Erythroblast (primary cell): ENCODE measurements at regions not wholly inside any gene's neighbourhood (a gene's known extent, or its start where the extent isn't known, plus 50 kb on each side); places are given as distances from the start of the nearest gene placed in this dataset.
"Not testable (repeated sequence)": the region's sequence is repeated elsewhere in the genome, so short reads cannot be mapped to it uniquely, and the experiment has no call there.

Source experiments
- DNase-seq, 2 experiments: peaks; one replicate each; lab custom pipeline; 2025; lab: John Stamatoyannopoulos, UW
- GATA1 ChIP-seq: IDR thresholded peaks from 2 replicates; pipeline ENCODE4 v1.6.1; 2011; ENCODE audit warnings: low read depth, mild to moderate bottlenecking, control low read depth, low read length, moderate library complexity
- POLR2A ChIP-seq: IDR thresholded peaks from 2 replicates; pipeline ENCODE4 v1.6.1; 2011; ENCODE audit warnings: mild to moderate bottlenecking, low read length

GRCh38 chr14:35963209-35963608, 137.1 kb downstream of the BRMS1L start:
- peak in 1 of 2 experiments; percentile 27 for DNase-seq
- TF ChIP-seq POLR2A (no peak), GATA1 (no peak)

- TF ChIP-seq GATA1 (no peak), POLR2A (no peak)
- no peak for DNase-seq
Observed at GRCh38 chr14:35961697-35962274, 135.6 kb downstream of the BRMS1L start.

GRCh38 chr14:35959835-35960234, 133.7 kb downstream of the BRMS1L start:
- TF ChIP-seq GATA1 (no peak), POLR2A (no peak)
- DNase-seq: no peak

- no peak for TF ChIP-seq POLR2A
- no peak for TF ChIP-seq GATA1
- DNase-seq: no peak
Observed at GRCh38 chr14:35958499-35958898, 132.4 kb downstream of the BRMS1L start.

- DNase-seq: no peak
- TF ChIP-seq POLR2A: no peak
- TF ChIP-seq GATA1: no peak
Observed at GRCh38 chr14:35956376-35957085, 130.4 kb downstream of the BRMS1L start.

- no peak for DNase-seq
- TF ChIP-seq GATA1 (no peak), POLR2A (no peak)
Observed at GRCh38 chr14:35952584-35952983, 126.4 kb downstream of the BRMS1L start.

GRCh38 chr14:35949920-35950513, 123.9 kb downstream of the BRMS1L start:
- TF ChIP-seq POLR2A (no peak), GATA1 (no peak)
- no peak for DNase-seq

GRCh38 chr14:35947983-35948382, 121.8 kb downstream of the BRMS1L start:
- DNase-seq: not testable (repeated sequence)

GRCh38 chr14:35944847-35945246, 118.7 kb downstream of the BRMS1L start:
- peak in 1 of 2 experiments; percentile 4 for DNase-seq
- no peak for TF ChIP-seq POLR2A
- no peak for TF ChIP-seq GATA1

GRCh38 chr14:35940291-35940690, 114.2 kb downstream of the BRMS1L start:
- no peak for TF ChIP-seq GATA1
- no peak for TF ChIP-seq POLR2A
- DNase-seq: no peak

GRCh38 chr14:35938770-35939169, 112.6 kb downstream of the BRMS1L start:
- TF ChIP-seq GATA1: no peak
- no peak for TF ChIP-seq POLR2A
- DNase-seq: no peak

- TF ChIP-seq GATA1: no peak
- no peak for TF ChIP-seq POLR2A
- no peak for DNase-seq
Observed at GRCh38 chr14:35934499-35934898, 108.4 kb downstream of the BRMS1L start.

- no peak for DNase-seq
- TF ChIP-seq POLR2A (no peak), GATA1 (no peak)
Observed at GRCh38 chr14:35932659-35933159, 106.6 kb downstream of the BRMS1L start.

GRCh38 chr14:35932136-35932535, 106.0 kb downstream of the BRMS1L start:
- DNase-seq: no peak
- no peak for TF ChIP-seq GATA1
- no peak for TF ChIP-seq POLR2A

- no peak for DNase-seq
- TF ChIP-seq POLR2A: no peak
- TF ChIP-seq GATA1: no peak
Observed at GRCh38 chr14:35931346-35931745, 105.2 kb downstream of the BRMS1L start.

- DNase-seq: no peak
- TF ChIP-seq GATA1: no peak
- TF ChIP-seq POLR2A: no peak
Observed at GRCh38 chr14:35929186-35929585, 103.0 kb downstream of the BRMS1L start.
